Gastroesophageal sphincter (tissue), 3 donors: ENCODE measurements at regions not wholly inside any gene's neighbourhood (a gene's known extent, or its start where the extent isn't known, plus 50 kb on each side); places are given as distances from the start of the nearest gene placed in this dataset.

Source experiments
- EP300 ChIP-seq: sonication (generic); formaldehyde crosslinking; IDR thresholded peaks from one replicate; pipeline ENCODE4 v1.6.1; 2017; ENCODE audit warnings: antibody characterized with exemption, mild to moderate bottlenecking
- POLR2A ChIP-seq, 2 donors: fragments of 450-650 bp; IDR thresholded peaks; one replicate each; pipeline ENCODE4 v1.6.1; 2017; ENCODE audit warnings: antibody characterized with exemption in 2 of 2, mild to moderate bottlenecking in 2 of 2, moderate library complexity in 1 of 2
- POLR2AphosphoS5 ChIP-seq: sonication (generic); formaldehyde crosslinking; IDR thresholded peaks from one replicate; pipeline ENCODE4 v1.6.1; 2017; ENCODE audit warnings: antibody characterized with exemption
- TF ChIP-seq, protein P1 (sequence below), 4 experiments: fragments of 200-600 bp in 2 of 4; fragments of 450-650 bp in 2 of 4; sonication (generic) in 1 of 4; IDR thresholded peaks; one replicate each; pipeline ENCODE4 v1.5.1; 2017 to 2019; ENCODE audit warnings: antibody characterized with exemption in 4 of 4, mild to moderate bottlenecking in 2 of 4, moderate library complexity in 2 of 4

DNA sequence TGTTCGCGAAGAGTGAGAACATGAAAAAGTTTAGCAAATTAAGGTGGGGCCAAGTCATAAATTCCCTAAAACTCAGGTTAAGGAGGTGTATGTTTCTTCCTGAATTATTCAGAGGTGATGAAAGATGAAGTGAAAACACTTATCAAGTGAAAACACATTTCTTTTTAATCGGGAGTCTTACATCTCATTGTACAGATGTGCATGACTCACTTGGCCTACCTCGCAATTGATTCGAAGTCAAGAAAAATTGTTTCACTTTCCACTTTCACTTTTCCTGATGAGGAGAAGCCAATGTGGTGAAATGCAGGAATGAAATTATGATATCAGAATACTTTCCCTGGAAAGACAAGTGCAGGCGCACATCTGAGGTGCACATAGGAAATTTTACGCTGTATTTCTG, 78.7 kb downstream of the SLC25A46 start:
- TF ChIP-seq, protein P1, sequence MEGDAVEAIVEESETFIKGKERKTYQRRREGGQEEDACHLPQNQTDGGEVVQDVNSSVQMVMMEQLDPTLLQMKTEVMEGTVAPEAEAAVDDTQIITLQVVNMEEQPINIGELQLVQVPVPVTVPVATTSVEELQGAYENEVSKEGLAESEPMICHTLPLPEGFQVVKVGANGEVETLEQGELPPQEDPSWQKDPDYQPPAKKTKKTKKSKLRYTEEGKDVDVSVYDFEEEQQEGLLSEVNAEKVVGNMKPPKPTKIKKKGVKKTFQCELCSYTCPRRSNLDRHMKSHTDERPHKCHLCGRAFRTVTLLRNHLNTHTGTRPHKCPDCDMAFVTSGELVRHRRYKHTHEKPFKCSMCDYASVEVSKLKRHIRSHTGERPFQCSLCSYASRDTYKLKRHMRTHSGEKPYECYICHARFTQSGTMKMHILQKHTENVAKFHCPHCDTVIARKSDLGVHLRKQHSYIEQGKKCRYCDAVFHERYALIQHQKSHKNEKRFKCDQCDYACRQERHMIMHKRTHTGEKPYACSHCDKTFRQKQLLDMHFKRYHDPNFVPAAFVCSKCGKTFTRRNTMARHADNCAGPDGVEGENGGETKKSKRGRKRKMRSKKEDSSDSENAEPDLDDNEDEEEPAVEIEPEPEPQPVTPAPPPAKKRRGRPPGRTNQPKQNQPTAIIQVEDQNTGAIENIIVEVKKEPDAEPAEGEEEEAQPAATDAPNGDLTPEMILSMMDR (IDR thresholded peaks at IDR 0.05) = no peak
- no peak for TF ChIP-seq POLR2A (IDR thresholded peaks at IDR 0.05)
- TF ChIP-seq POLR2AphosphoS5 = no peak
- TF ChIP-seq EP300 = no peak
